Stimulated activated CD4-positive, alpha-beta T cell treated with anti-CD3 and anti-CD28 coated beads, TNF-alpha, amount 100 ng/mL, for 48 hours (primary cell): ENCODE measurements at regions not wholly inside any gene's neighbourhood (a gene's known extent, or its start where the extent isn't known, plus 50 kb on each side); places are given as distances from the start of the nearest gene placed in this dataset.
"Not testable (repeated sequence)": the region's sequence is repeated elsewhere in the genome, so short reads cannot be mapped to it uniquely, and the experiment has no call there.

Experiments used
- DNase-seq, 3 donors: peaks; one replicate each; pipeline ENCODE4 v3.0.0-alpha.2; 2020; ENCODE audit warnings: low read depth in 3 of 3

DNA sequence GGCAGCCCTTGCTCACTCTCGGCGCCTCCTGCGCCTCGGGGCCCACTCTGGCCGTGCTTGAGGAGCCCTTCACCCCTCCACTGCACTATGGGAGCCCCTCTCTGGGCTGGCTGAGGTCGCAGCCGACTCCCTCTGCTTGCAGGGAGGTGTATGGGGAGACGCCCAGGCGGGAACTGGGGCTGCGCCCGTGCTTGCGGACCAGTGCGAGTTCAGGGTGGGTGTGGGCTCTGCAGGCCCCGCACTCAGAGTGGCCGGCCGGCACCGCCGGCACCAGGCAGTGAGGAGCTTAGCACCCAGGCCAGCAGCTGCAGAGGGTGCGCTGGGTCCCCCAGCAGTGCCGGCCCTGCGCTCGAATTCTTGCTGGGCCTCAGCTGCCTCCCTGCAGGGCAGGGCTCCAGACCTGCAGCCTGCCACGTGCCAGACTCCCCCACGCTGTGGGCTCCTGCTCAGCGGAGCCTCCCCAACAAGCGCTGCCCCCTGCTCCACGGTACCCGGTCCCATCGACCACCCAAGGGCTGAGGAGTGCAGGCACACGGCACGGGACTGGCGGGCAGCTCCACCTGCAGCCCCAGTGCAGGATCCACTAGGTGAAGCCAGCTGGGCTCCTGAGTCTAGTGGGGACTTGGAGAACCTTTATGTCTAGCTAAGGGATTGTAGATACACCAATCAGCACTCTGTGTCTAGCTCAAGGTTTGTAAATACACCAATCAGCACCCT is 54.0 kb upstream of the WWC2 start:
- not testable (repeated sequence) for DNase-seq

DNA sequence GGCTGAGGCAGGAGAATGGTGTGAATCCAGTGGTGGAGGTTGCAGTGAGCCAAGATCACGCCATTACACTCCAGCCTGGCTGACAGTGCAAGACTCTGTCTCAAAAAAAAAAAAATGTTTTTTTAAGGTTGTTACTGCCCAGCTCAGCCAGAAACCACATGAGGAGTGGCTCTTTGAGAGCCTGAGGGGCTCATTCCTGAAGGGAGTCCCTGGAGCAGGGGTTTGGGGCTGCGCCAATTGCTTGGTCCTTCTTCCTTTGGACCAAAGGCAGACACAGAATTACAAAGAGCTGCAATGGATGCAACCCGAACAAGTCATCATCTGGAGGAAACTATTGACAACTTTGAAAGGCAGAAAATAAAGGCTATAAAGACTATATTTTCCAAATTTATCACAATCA is 60.6 kb upstream of the WWC2 start:
- no peak for DNase-seq

DNA sequence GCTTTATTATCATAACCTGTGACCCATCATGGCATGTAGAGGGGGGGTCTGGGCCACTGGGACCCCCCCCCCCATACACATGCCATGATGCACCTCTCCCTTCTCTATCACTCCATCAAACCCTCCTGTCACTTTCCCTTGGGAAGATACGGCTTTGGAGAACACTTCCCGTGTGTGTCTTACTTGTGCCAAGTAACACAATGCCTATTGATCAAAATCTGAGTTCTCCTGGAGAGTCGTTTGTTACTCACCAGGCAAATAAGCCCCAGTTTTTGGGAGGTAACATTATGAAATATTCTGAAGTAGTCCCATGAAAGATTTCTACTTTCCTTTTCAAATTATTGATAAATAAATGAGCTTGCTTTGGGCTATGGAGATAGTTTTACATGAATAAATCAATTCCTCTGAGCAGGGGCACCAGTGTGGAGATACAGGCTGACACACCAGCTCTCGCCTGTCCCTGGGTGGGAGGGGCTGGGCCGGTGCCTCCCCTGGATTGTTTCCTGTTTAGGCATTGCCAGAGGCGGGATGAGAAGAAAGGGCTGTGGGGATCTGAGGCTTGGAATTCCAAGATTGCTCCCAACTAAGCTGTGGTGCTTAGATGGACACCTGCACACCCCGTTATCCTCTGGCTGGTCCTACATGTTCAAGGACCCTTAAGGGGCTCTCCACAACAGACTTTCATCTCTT is 63.2 kb upstream of the WWC2 start:
- no peak for DNase-seq

DNA sequence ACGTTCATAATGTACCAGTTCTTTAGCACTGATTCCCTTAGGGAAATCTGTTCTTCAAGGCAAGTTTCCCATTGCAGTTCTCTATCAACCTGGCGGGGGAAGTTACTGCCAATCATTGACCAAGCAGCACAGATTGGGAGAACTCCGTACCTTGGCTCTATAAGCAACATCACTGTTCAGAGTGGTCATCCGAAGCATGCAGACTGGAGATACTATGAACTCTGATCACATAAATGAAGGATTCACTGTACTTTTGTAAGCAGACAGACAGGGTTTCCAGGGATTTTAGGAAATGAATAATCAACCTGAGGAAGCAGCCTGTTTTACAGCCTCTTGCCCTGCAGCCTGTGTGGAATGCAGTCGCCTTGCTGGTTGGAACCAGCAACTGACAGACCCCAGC is 63.8 kb upstream of the WWC2 start:
- no peak for DNase-seq

GRCh38 chr4:183030823-183031222 is 68.2 kb upstream of the WWC2 start:
- DNase-seq, result no peak

DNA sequence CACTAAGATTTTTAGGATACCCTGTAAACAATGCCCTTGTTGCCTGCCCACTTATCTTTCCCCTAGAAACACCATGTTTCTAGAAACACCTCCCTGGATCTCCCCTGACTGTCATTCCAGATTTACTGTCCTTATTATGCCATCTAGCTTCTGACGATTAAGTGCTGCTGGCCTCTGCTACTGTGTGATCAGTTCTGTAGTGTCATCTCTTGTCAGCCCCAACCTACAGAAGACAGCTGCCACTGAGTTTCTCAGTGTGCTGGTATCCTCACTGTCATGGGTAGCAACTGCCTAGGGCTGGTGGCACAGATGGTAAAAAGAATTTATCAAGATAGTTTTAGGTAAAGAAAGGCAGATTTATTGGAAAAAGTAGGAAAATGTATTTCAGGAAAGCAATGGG is 68.7 kb upstream of the WWC2 start:
- DNase-seq, result no peak

DNA sequence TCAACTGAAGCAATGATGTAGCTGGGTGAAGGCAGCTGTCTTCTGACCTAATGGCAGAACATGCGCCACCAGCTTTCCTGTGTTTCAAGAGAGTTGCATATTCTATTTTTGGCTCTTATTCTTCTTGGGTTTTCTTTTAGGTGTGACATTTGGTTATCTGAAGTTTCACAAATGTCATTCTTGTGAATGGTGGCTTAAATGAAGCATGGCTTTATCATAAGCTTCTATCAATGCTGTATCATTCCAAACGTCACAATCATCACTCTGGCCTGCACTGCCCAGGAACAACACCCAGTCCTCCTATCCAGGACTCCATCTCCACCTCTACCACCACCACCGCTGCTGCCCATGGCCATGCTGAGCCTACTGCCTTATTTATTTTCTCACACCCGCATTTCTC is 69.7 kb upstream of the WWC2 start:
- no peak for DNase-seq

- DNase-seq, result no peak
Observed at GRCh38 chr4:183026701-183027100, 72.4 kb upstream of the WWC2 start.

GRCh38 chr4:183022617-183023016 is 76.4 kb upstream of the WWC2 start:
- DNase-seq, result no peak

DNA sequence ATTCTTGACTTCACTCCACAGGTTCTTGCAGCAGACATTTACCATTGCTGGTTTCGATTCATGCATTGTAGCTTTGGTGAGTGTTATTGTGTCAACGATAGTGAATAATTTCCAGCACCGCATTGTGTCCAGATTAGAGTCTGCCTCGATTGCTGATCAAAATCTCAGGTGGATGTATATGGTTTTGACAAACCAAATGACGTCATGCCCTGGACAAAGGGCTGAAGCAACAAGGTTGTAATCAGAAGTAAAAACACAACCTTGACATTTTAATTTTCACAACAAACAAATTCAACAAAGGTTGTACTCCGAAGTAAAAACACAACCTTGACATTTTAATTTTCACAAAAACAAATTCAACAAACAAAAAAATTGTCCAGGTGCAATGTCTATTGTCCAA is 81.1 kb upstream of the WWC2 start:
- no peak for DNase-seq

- no peak for DNase-seq
Observed at GRCh38 chr4:183014361-183015084, 84.5 kb upstream of the WWC2 start.

DNA sequence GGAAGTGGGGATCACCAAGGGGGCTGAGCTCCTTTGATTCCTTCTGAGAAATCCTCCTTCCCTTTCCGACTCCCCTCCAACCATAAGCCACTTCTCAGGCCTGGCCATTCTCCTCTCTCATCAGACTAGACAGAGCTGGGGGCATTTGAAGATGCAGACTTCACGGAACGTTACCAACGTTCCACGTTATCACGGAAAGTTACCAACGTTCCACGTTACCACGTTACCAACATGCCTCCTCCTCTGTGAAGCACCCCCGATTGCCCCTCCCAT is 85.4 kb upstream of the WWC2 start:
- DNase-seq, result no peak

GRCh38 chr4:183012879-183013729 is 86.0 kb upstream of the WWC2 start:
- no peak for DNase-seq

- no peak for DNase-seq
Observed at GRCh38 chr4:183011213-183011907, 87.7 kb upstream of the WWC2 start.

DNA sequence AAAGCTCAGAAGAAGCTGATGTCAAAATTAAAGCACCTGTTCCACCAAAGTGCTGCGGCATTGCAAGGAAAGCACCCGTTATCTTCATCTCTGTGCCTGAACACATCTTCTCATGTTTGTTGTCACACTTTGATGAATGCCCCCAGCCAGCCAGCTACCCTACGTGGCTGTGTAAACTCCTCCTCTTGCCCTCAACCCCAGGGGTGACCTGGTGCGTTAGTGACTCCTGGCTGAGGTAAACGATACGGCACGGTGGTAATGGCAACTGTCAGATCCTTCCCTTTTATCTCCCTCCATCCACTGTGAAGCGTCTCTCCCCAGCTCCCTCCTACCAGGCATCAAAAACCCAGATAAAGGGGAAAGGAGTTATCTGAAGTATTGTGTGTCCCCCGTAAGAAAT is 90.6 kb upstream of the WWC2 start:
- DNase-seq, result no peak

DNA sequence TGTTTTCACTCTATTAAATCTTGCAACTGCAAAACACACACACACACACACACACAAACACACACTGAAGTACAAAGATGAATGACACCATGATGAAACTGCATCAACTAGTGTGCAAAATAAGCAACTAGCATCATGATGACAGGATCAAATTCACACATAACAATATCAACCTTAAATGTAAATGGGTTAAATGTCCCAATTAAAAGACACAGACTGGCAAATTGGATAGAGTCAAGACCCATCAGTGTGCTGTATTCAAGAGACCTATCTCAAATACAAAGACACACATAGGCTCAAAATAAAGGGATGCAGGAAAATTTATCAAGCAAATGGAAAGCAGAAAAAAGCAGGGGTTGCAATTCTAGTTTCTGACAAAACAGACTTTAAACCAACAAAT is 87.2 kb upstream of the DCTD start:
- not testable (repeated sequence) for DNase-seq

DNA sequence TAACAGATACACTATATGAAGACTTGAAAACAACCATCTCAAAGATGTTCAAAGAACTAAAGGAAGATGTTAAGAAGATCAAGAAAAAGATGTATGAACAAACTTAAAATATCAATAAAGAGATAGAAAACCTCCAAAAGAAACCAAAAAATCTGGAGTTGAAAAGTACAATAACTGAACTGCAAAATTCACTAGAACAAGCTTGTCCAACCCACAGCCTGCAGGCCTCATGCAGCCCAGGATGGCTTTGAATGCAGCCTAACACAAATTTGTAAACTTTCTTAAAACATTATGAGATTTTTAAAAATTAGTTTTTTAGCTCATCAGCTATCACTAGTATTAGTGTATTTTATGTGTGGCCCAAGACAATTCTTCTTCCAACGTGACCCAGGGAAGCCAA is 77.0 kb upstream of the DCTD start:
- DNase-seq, result no peak

DNA sequence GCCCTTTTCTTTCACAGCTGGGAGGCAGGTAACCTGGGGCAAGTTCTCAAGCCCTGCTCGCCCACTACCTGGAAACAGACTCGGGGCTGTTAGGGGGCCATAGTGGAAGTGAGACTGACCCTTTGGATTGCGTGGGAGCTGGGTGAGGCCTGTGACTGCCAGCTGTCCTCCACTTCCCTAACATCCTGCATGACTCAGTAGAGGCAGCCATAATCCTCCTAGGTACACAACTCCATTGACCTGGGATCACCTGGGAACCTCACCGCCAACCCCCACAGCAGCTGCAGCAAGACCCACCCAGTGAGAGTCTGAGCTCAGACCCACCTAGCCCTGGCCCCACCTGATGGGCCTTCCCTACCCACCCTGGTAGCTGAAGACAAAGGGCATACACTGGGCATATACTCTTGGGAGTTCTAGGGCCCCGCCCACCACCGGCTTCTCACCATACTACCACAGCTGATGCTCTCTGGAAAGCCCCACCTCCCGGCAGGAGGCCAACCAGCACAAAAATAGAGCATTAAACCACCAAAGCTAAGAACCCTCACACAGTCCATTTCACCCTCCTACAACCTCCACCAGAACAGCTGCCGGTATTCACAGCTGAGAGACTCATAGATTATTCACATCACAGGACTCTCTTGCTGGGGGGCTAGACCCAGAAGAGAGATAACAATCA is 61.1 kb upstream of the DCTD start:
- DNase-seq, result no peak

DNA sequence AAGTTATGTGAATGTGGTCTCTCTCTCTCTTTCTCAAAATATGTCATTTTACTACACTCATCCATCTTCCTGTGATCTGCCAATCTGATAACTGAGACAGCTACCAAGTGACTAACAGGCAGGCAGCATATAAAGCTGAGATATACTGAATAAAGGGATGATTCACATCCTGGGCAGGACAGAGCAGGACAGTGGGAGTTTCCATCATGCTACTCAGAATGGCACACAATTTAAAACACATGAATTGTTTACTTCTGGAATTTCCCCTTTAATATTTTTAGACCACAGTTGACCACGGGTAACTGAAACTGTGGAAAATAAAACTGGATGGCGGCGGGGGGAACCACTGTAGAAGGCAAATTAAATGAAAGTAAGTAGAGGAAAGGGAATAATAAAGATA is 58.6 kb upstream of the DCTD start:
- DNase-seq, result peak in 1 of 3 donors; percentile 1

GRCh38 chr4:182973941-182974340 is 56.8 kb upstream of the DCTD start:
- no peak for DNase-seq

DNA sequence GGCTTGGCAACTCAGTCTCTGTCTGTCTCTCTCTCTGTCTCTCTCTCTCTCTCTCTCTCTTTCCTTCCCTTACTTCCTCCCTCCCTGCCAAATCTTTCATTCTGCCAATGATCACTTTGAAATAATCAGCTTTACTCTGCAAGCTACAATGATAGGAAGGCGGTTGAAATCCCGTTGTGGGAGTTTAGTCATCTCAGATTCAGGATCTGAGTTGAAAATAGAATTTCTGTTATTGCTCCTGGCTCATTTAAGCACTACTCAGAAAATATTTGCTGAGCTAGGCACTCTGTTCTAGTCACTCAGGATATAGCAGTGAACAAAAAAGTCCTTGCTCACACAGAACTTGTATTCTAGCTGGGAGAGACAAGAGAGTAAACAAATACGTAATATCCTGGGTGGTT is 56.3 kb upstream of the DCTD start:
- no peak for DNase-seq
